GM12878 (cell line): ENCODE measurements at regions not wholly inside any gene's neighbourhood (a gene's known extent, or its start where the extent isn't known, plus 50 kb on each side); places are given as distances from the start of the nearest gene placed in this dataset.

ENCODE experiments used
- ATF7 ChIP-seq: fragments of 450-650 bp; IDR thresholded peaks from 2 replicates; pipeline ENCODE4 v1.6.1; 2016; ENCODE audit warnings: low read depth, mild to moderate bottlenecking
- CREM ChIP-seq: IDR thresholded peaks from 2 replicates; pipeline ENCODE4 v1.6.1; 2014; ENCODE audit warnings: antibody characterized with exemption, low read depth
- ESRRA ChIP-seq: IDR thresholded peaks from 2 replicates; pipeline ENCODE4 v1.6.1; 2012; ENCODE audit warnings: mild to moderate bottlenecking, low read length, improper control_type of control experiment
- ETV6 ChIP-seq, 2 experiments: fragments of 450-650 bp in 1 of 2; IDR thresholded peaks in 1 of 2; conservative IDR thresholded peaks in 1 of 2; 2 replicates each; pipeline ENCODE4 v1.6.1; 2014; ENCODE audit warnings: antibody characterized with exemption in 1 of 2, borderline replicate concordance in 1 of 2, low read depth in 1 of 2, mild to moderate bottlenecking in 1 of 2, moderate library complexity in 1 of 2
- FOXM1 ChIP-seq: IDR thresholded peaks from 2 replicates; pipeline ENCODE4 v1.6.1; 2012; ENCODE audit warnings: low read depth, mild to moderate bottlenecking, inconsistent platforms, low read length, moderate library complexity
- GABPA ChIP-seq: IDR thresholded peaks from 2 replicates; pipeline ENCODE4 v1.6.1; 2014; ENCODE audit warnings: antibody characterized with exemption, low read depth, mild to moderate bottlenecking, inconsistent platforms
- JUNB ChIP-seq: IDR thresholded peaks from 2 replicates; pipeline ENCODE4 v1.6.1; 2016; ENCODE audit warnings: antibody characterized with exemption, mild to moderate bottlenecking
- KAT2A ChIP-seq: conservative IDR thresholded peaks from 2 replicates; pipeline ENCODE4 v1.6.1; 2011; ENCODE audit warnings: low read depth, low read length; ENCODE audit not compliant: control insufficient read depth
- MEF2A ChIP-seq: IDR thresholded peaks from 2 replicates; pipeline ENCODE4 v1.6.1; 2011; ENCODE audit warnings: low read depth, mild to moderate bottlenecking, low read length, moderate library complexity; ENCODE audit not compliant: insufficient read depth
- MXI1 ChIP-seq: fragments of 150-350 bp; IDR thresholded peaks from 2 replicates; pipeline ENCODE4 v1.6.1; 2011; ENCODE audit warnings: low read depth, mild to moderate bottlenecking, inconsistent platforms, low read length, improper control_type of control experiment
- NBN ChIP-seq: fragments of 450-650 bp; IDR thresholded peaks from 2 replicates; pipeline ENCODE4 v1.6.1; 2016
- NFIC ChIP-seq: IDR thresholded peaks from 2 replicates; pipeline ENCODE4 v1.6.1; 2012; ENCODE audit warnings: low read depth, mild to moderate bottlenecking, inconsistent platforms, low read length, moderate library complexity
- NFYA ChIP-seq: IDR thresholded peaks from 2 replicates; pipeline ENCODE4 v1.6.1; 2011; ENCODE audit warnings: low read depth, mild to moderate bottlenecking, low read length, improper control_type of control experiment, borderline replicate concordance
- POU2F2 ChIP-seq: IDR thresholded peaks from 3 replicates; pipeline ENCODE4 v1.6.1; 2011; ENCODE audit warnings: low read depth, mild to moderate bottlenecking, low read length, borderline replicate concordance
- TCF12 ChIP-seq: IDR thresholded peaks from 2 replicates; pipeline ENCODE4 v1.6.1; 2011; ENCODE audit warnings: low read depth, mild to moderate bottlenecking, low read length
- YY1 ChIP-seq: IDR thresholded peaks from 2 replicates; pipeline ENCODE4 v1.6.1; 2011; ENCODE audit warnings: low read depth, mild to moderate bottlenecking, low read length
- TF ChIP-seq, protein P1 (sequence below), 3 experiments: IDR thresholded peaks in 2 of 3; conservative IDR thresholded peaks in 1 of 3; 2 replicates each; pipeline ENCODE4 v1.5.1; 2011; ENCODE audit warnings: low read depth in 3 of 3, low read length in 3 of 3, mild to moderate bottlenecking in 3 of 3, control low read depth in 2 of 3, moderate library complexity in 2 of 3, inconsistent platforms in 1 of 3, mixed read lengths in 1 of 3; ENCODE audit not compliant: control insufficient read depth in 2 of 3, insufficient read depth in 1 of 3; ENCODE audit errors: extremely low read depth in 1 of 3
- TF ChIP-seq, protein P2 (sequence below): fragments of 450-650 bp; IDR thresholded peaks from 2 replicates; pipeline ENCODE4 v1.6.1; 2017; ENCODE audit warnings: low read depth, mild to moderate bottlenecking, moderate library complexity
- TF ChIP-seq, protein P3 (sequence below): fragments of 450-650 bp; IDR thresholded peaks from 2 replicates; pipeline ENCODE4 v1.6.1; 2017; ENCODE audit warnings: borderline replicate concordance
- TF ChIP-seq, protein P4 (sequence below): fragments of 450-650 bp; IDR thresholded peaks from 2 replicates; pipeline ENCODE4 v1.6.1; 2017; ENCODE audit warnings: mild to moderate bottlenecking, low read depth, inconsistent platforms; ENCODE audit not compliant: poor library complexity, severe bottlenecking

DNA sequence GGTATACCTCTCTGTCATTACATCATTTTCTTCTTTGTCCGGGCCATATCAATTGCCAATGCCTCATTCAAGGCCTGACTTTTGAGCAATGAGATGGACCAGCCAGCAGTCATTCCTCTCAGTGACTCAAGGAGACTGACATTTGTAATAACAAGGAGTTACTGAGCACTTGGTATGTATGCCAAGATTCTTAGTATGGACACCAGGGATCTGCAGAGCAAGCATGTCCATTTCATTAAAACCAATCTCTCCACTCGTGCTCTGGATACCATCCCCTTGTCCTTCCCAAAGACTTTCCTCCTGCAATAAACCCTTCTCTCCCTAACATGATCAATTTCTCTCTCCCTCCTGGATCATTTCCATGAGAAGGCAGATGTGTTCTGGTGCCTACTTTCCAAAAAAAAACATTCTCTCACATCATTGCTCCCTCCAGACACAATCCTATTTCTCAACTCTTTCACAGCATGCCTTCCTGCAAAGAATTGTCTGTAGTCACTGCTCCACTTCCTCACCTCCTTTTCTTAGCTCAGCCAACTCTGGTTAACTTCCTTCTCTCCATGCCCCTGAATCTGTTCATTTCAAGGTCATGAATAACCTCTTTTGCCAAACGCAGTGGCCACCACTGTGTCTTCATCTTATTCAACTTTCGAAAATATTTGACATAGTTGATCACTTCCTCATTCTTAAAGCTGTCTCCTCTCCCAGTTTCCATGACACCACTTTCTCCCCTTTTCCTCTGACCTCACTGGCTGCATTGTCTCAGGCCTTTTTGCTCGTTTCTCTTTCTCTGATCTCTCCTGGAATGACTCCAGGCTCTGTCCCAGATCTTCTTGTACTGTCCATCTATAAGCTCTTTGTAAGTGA lies 102.8 kb upstream of the CYP1B1 start (continued):
- TF ChIP-seq, protein P1, sequence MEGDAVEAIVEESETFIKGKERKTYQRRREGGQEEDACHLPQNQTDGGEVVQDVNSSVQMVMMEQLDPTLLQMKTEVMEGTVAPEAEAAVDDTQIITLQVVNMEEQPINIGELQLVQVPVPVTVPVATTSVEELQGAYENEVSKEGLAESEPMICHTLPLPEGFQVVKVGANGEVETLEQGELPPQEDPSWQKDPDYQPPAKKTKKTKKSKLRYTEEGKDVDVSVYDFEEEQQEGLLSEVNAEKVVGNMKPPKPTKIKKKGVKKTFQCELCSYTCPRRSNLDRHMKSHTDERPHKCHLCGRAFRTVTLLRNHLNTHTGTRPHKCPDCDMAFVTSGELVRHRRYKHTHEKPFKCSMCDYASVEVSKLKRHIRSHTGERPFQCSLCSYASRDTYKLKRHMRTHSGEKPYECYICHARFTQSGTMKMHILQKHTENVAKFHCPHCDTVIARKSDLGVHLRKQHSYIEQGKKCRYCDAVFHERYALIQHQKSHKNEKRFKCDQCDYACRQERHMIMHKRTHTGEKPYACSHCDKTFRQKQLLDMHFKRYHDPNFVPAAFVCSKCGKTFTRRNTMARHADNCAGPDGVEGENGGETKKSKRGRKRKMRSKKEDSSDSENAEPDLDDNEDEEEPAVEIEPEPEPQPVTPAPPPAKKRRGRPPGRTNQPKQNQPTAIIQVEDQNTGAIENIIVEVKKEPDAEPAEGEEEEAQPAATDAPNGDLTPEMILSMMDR (IDR thresholded peaks at IDR 0.05 in 2 of 3, conservative IDR thresholded peaks at IDR 0.05 in 1 of 3; ENCODE audit: control insufficient read depth in 2 of 3, extremely low read depth in 1 of 3, insufficient read depth in 1 of 3, low read depth in 3 of 3, low read length in 3 of 3) = no peak
- TF ChIP-seq GABPA (no peak), TCF12 (0 out of 2 replicates have a peak, but pooled peaks have one; percentile 34), ATF7 (peak; percentile 85), JUNB (peak; percentile 59), YY1 (no peak), MEF2A (0 out of 2 replicates have a peak, but pooled peaks have one; percentile 42), NFYA (no peak), KAT2A (no peak), CREM (peak; percentile 71; the same call in 1 of the 2 replicates), POU2F2 (0 out of 3 replicates have a peak, but pooled peaks have one; percentile 10), FOXM1 (peak; percentile 68), NFIC (peak; percentile 87), NBN (0 out of 2 replicates have a peak, but pooled peaks have one; percentile 29), ESRRA (peak; percentile 75; the same call in 1 of the 2 replicates), ETV6 (conservative IDR thresholded peaks at IDR 0.05 in 1 of 2, IDR thresholded peaks at IDR 0.05 in 1 of 2; ENCODE audit: borderline replicate concordance in 1 of 2, low read depth in 1 of 2) (peak in 1 of 2 experiments; percentile 76; a peak in 1 of 4 replicates), MXI1 (no peak)
- TF ChIP-seq, protein P2, sequence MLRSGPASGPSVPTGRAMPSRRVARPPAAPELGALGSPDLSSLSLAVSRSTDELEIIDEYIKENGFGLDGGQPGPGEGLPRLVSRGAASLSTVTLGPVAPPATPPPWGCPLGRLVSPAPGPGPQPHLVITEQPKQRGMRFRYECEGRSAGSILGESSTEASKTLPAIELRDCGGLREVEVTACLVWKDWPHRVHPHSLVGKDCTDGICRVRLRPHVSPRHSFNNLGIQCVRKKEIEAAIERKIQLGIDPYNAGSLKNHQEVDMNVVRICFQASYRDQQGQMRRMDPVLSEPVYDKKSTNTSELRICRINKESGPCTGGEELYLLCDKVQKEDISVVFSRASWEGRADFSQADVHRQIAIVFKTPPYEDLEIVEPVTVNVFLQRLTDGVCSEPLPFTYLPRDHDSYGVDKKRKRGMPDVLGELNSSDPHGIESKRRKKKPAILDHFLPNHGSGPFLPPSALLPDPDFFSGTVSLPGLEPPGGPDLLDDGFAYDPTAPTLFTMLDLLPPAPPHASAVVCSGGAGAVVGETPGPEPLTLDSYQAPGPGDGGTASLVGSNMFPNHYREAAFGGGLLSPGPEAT = peak; percentile 66
- TF ChIP-seq, protein P3, sequence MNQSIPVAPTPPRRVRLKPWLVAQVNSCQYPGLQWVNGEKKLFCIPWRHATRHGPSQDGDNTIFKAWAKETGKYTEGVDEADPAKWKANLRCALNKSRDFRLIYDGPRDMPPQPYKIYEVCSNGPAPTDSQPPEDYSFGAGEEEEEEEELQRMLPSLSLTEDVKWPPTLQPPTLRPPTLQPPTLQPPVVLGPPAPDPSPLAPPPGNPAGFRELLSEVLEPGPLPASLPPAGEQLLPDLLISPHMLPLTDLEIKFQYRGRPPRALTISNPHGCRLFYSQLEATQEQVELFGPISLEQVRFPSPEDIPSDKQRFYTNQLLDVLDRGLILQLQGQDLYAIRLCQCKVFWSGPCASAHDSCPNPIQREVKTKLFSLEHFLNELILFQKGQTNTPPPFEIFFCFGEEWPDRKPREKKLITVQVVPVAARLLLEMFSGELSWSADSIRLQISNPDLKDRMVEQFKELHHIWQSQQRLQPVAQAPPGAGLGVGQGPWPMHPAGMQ = no peak
- TF ChIP-seq, protein P4, sequence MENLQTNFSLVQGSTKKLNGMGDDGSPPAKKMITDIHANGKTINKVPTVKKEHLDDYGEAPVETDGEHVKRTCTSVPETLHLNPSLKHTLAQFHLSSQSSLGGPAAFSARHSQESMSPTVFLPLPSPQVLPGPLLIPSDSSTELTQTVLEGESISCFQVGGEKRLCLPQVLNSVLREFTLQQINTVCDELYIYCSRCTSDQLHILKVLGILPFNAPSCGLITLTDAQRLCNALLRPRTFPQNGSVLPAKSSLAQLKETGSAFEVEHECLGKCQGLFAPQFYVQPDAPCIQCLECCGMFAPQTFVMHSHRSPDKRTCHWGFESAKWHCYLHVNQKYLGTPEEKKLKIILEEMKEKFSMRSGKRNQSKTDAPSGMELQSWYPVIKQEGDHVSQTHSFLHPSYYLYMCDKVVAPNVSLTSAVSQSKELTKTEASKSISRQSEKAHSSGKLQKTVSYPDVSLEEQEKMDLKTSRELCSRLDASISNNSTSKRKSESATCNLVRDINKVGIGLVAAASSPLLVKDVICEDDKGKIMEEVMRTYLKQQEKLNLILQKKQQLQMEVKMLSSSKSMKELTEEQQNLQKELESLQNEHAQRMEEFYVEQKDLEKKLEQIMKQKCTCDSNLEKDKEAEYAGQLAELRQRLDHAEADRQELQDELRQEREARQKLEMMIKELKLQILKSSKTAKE = peak; percentile 36
